ENCODE measurements at regions not wholly inside any gene's neighbourhood (a gene's known extent, or its start where the extent isn't known, plus 50 kb on each side); places are given as distances from the start of the nearest gene placed in this dataset.

DNA sequence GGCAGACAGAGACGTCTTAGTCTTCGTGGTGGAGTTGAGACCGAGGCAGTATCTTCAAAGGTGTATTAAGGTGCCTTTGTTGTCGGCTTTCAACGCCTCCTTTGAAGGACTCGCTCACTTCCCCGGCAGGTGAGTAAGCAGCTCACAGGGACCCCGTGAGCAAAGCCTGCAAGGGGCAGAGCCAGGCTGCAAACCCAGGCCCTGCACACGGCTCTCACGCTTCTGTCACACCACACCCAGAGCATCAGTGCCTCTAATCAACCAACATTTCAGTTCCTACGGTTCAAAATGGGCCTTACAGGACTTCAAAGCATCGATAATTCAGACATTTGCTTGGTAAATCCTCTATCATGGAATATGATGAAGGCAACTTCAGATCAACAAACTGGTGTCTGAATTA is 64.8 kb upstream of the INSIG1 start:
- ATAC-seq = no peak
- Mint-ChIP-seq H3K27me3 (peaks cover 2% of the 10 kb centered on the region), H3K4me3 (no peak overlapping the region), H3K36me3 (ENCODE audit: low read depth) (no peaks in the 10 kb centered on the region), H3K9me3 (no peaks in the 10 kb centered on the region), H3K27ac (no peak overlapping the region), H3K4me1 (ENCODE audit: low read depth) (no peaks in the 10 kb centered on the region)
- ChIA-PET CTCF (interaction anchor here (1.0 kb wide), 1 partner anchor 112 kb away, joined by 3 read pairs; no protein-coding TSS in a partner anchor), POLR2A (interaction anchor here (1.1 kb wide), 1 partner anchor 10 kb away, joined by 4 read pairs; no protein-coding TSS in a partner anchor)
- DNase-seq = no peak
- TF ChIP-seq, protein P1, sequence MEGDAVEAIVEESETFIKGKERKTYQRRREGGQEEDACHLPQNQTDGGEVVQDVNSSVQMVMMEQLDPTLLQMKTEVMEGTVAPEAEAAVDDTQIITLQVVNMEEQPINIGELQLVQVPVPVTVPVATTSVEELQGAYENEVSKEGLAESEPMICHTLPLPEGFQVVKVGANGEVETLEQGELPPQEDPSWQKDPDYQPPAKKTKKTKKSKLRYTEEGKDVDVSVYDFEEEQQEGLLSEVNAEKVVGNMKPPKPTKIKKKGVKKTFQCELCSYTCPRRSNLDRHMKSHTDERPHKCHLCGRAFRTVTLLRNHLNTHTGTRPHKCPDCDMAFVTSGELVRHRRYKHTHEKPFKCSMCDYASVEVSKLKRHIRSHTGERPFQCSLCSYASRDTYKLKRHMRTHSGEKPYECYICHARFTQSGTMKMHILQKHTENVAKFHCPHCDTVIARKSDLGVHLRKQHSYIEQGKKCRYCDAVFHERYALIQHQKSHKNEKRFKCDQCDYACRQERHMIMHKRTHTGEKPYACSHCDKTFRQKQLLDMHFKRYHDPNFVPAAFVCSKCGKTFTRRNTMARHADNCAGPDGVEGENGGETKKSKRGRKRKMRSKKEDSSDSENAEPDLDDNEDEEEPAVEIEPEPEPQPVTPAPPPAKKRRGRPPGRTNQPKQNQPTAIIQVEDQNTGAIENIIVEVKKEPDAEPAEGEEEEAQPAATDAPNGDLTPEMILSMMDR (IDR thresholded peaks at IDR 0.05) = no peak
- intact Hi-C loops (cut with micrococcal nuclease) = no loop called here

DNA sequence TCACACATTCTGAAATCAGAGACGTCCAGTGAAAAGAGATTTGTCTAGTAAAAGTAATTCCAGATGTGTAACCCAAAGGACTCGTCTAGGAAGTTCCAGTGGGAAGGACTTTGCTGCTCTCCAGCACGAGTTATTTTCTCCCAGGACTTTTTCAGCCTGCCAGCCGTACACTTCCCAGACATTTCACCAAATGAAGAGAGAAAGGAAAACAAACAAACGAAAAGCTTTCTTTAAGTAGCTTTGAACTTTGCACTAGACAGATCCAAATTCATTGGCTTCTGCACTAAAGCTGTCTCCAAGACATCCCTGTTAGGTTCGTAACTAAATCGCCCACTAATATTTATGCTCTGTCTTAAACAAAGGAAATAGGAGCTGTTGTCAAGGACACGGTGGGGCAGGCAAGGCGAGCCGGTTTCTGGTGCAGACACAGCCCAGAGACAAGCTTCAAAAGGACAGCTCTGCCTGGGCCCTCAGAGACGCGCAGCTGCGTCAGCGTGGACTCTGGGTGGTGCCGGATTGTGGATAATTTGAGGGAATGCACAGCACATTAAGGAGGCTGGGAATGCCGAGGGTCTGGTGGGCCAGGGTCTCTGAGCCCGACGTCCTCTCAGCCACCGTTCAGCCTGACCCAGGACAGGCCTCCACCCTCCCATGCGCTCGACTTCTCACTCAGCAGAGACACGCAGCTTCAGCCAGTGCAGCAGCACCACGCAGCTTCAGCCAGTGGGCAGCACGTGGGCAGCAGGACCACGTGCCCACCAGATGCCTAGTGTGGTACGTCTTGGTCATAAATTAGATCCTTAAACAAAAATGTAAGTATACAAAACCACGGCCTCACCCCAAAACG is 64.1 kb upstream of the INSIG1 start:
- Mint-ChIP-seq H3K27me3 (peaks cover 2% of the 10 kb centered on the region), H3K4me1 (ENCODE audit: low read depth) (no peaks in the 10 kb centered on the region), H3K36me3 (ENCODE audit: low read depth) (no peaks in the 10 kb centered on the region), H3K27ac (no peak overlapping the region), H3K9me3 (no peaks in the 10 kb centered on the region), H3K4me3 (no peak overlapping the region)
- CTCF ChIA-PET = interaction anchor here (0.6 to 1.1 kb wide), 4 partner anchors 10 to 112 kb away, joined by 3 read pairs; no protein-coding TSS in a partner anchor
- POLR2A ChIA-PET = interaction anchor here (1.1 kb wide), 1 partner anchor 9 kb away, joined by 4 read pairs; no protein-coding TSS in a partner anchor
- intact Hi-C loops (cut with micrococcal nuclease) = no loop called here
- ATAC-seq (no peak), DNase-seq (no peak)
- TF ChIP-seq, protein P1 (IDR thresholded peaks at IDR 0.05) = no peak

DNA sequence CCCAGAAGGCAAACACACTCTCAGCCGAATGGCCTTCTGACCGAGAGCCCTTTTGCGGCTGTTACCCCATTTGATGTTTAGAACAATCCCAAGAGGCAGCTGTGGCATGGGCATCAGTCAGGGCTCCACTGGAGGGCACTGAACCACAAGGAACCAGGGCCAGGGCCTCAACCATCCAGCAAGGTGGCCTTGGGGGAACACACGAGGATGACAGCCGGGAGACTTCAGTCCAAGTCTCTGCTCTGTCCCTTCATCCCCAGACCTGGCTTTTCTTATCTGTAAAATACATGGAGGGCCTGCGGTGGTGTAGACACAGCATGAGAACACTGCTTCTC is 63.6 kb upstream of the INSIG1 start:
- no peak overlapping the region for H3K27ac Mint-ChIP-seq
- ATAC-seq (no peak), DNase-seq (peak; percentile 19)
- intact Hi-C loops (cut with micrococcal nuclease) = no loop called here
- ChIA-PET POLR2A (no interaction called here), CTCF (interaction anchor here (0.9 to 1.1 kb wide), 3 partner anchors 9 to 111 kb away, joined by 3 read pairs; no protein-coding TSS in a partner anchor)
- no peak overlapping the region for H3K4me3 Mint-ChIP-seq
- TF ChIP-seq, protein P1 (IDR thresholded peaks at IDR 0.05) = no peak
- no peaks in the 10 kb centered on the region for H3K36me3 Mint-ChIP-seq (ENCODE audit: low read depth)
- H3K9me3 Mint-ChIP-seq = no peaks in the 10 kb centered on the region
- H3K27me3 Mint-ChIP-seq = peaks cover 4% of the 10 kb centered on the region
- H3K4me1 Mint-ChIP-seq (ENCODE audit: low read depth) = no peaks in the 10 kb centered on the region

DNA sequence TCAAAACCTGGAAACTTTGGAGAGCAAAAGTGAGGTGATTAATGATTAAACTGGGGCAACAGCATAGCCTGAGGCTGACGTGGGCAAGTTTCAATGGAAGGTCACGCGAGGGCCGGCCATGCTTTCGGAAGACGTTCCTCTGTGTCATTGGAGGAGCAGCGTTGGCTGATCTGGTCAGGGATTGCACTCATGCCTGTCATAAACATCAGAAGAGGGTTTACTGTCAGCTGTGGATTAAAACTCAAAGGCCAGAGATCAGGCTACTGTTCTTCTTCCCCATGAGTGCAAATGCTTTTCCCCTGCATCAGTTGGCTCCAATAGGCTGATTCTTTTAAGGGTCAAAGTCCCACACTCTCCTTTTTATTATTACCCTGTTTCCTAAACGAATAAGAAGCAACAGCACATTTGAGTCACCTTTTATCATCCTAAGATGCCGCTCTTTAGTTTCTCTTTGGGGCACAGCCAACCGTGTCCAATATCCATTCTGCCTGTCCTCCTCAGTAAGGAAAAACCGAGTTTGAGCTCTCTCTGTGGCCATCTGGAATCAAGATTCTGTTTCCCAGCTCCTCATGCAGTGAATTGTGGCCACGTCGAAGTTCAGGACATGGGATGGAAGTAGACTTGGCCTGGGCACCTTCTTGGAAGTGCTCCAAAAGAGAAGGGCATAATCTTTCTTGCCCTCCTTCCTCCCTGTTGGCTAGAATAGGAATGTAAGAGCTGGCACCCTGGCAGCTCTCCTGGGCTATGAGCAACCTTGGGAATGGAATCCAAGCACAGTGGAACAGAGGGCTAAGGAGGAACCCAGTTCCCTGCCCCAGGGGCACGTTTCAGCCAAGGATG is 62.5 kb upstream of the INSIG1 start:
- H3K4me1 Mint-ChIP-seq (ENCODE audit: low read depth) = no peaks in the 10 kb centered on the region
- H3K27me3 Mint-ChIP-seq = peaks cover 10% of the 10 kb centered on the region
- TF ChIP-seq, protein P1 (IDR thresholded peaks at IDR 0.05) = no peak
- no peak for DNase-seq
- intact Hi-C loops (cut with micrococcal nuclease) = no loop called here
- ChIA-PET CTCF (no interaction called here), POLR2A (no interaction called here)
- H3K4me3 Mint-ChIP-seq = no peak overlapping the region
- no peak for ATAC-seq
- no peaks in the 10 kb centered on the region for H3K36me3 Mint-ChIP-seq (ENCODE audit: low read depth)
- H3K27ac Mint-ChIP-seq = no peak overlapping the region
- no peaks in the 10 kb centered on the region for H3K9me3 Mint-ChIP-seq
